GM21528 (cell line): ENCODE measurements at regions not wholly inside any gene's neighbourhood (a gene's known extent, or its start where the extent isn't known, plus 50 kb on each side); places are given as distances from the start of the nearest gene placed in this dataset.

ENCODE experiments used
- ATAC-seq: cut with Tn5 transposase; IDR thresholded peaks from one replicate; pipeline ENCODE4 v1.9.1; 2021; ENCODE audit warnings: mild to moderate bottlenecking, moderate library complexity; ENCODE audit not compliant: unreplicated experiment, low FRiP score

GRCh38 chr6:21375151-21376116, 218.1 kb upstream of the SOX4 start:
- ATAC-seq, result peak; percentile 88

- ATAC-seq, result no peak
Measured at GRCh38 chr6:21377356-21377755, 216.2 kb upstream of the SOX4 start.

- ATAC-seq, result no peak
Measured at GRCh38 chr6:21381331-21381963, 212.1 kb upstream of the SOX4 start.

- ATAC-seq, result no peak
Measured at GRCh38 chr6:21382821-21383449, 210.6 kb upstream of the SOX4 start.

- no peak for ATAC-seq
Measured at GRCh38 chr6:21383450-21384085, 210.0 kb upstream of the SOX4 start.

- ATAC-seq, result no peak
Measured at GRCh38 chr6:21384216-21384615, 209.3 kb upstream of the SOX4 start.

- no peak for ATAC-seq
Measured at GRCh38 chr6:21386744-21387143, 206.8 kb upstream of the SOX4 start.

- no peak for ATAC-seq
Measured at GRCh38 chr6:21390532-21391213, 202.9 kb upstream of the SOX4 start.

- ATAC-seq, result no peak
Measured at GRCh38 chr6:21392177-21392576, 201.4 kb upstream of the SOX4 start.

GRCh38 chr6:21393441-21394165, 199.9 kb upstream of the SOX4 start:
- no peak for ATAC-seq

- no peak for ATAC-seq
Measured at GRCh38 chr6:21395121-21395520, 198.4 kb upstream of the SOX4 start.

- ATAC-seq, result no peak
Measured at GRCh38 chr6:21396313-21396712, 197.2 kb upstream of the SOX4 start.

GRCh38 chr6:21398741-21399325, 194.7 kb upstream of the SOX4 start:
- no peak for ATAC-seq

GRCh38 chr6:21402368-21402767, 191.2 kb upstream of the SOX4 start:
- ATAC-seq, result no peak

GRCh38 chr6:21404577-21404976, 189.0 kb upstream of the SOX4 start:
- ATAC-seq, result no peak

GRCh38 chr6:21406316-21406715, 187.2 kb upstream of the SOX4 start:
- no peak for ATAC-seq

- ATAC-seq, result no peak
Measured at GRCh38 chr6:21409231-21409630, 184.3 kb upstream of the SOX4 start.

- no peak for ATAC-seq
Measured at GRCh38 chr6:21413428-21413827, 180.1 kb upstream of the SOX4 start.

- ATAC-seq, result no peak
Measured at GRCh38 chr6:21414065-21414464, 179.5 kb upstream of the SOX4 start.
